ENCODE measurements at regions not wholly inside any gene's neighbourhood (a gene's known extent, or its start where the extent isn't known, plus 50 kb on each side); places are given as distances from the start of the nearest gene placed in this dataset.

DNA sequence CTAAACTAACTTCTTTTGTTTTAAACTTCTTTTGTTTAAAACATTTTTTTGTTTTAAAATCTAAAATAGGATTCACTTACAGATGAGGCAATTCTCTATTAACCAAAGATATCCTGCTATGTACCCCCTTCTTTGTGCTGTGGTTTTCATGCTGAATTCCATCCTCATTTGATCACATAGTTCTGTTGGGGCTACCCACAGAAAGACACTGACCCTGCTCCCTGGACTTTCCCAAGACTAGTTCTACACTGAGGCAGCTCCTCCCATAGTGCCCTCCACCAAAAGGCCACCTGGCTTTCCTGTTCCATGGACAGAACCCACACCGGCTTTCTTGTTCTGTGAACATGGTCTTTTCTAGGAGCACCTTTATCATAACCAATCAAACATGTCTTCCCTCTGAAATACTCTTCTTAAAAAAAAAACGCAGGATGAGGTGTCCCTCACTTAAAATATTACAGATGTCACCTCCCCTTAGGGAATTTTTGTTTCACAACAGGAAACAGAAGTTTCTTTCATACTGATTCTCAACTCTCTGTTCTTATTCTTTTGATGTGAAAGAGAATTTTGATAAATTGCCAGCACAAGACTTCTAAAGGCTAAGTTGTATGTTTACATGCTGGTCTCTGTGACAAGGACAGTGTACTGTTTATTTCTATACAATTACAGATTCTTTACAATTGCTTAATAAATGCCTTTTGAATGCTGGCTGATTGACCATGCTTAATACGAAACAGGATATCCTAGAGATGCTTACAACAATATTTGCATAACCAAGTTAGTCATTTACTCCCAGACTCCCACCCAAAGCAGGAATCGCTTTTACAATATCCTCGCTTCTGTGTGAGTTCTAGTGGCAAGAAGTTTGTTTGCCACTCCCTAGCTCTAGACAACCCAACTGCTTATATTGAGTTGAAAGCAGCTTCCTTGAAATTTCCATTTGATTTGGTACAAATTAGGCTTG, 300.4 kb downstream of the DTWD2 start:
- DNase-seq (ENCODE audit: low read depth in 2 of 2), result no peak

DNA sequence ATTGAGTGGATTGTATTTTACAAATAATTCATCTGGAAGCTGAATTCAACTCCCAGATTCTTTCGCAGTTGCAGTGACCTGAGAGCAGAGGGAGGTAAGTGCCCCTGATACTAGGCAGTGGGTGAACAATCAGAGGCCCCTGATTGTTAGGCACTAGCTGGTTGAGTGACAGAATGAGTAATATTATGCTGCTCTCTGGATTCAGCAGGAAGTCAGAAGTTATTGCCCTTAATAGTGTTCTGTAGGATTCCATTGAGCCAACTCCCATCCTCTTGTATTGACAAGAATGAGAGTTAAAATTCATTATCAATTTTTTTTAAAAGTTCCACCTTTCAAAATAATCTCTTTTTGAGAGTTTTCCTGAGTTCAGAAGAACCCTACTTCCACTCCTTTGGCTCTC, 301.2 kb downstream of the DTWD2 start:
- DNase-seq (ENCODE audit: low read depth in 2 of 2), result no peak

DNA sequence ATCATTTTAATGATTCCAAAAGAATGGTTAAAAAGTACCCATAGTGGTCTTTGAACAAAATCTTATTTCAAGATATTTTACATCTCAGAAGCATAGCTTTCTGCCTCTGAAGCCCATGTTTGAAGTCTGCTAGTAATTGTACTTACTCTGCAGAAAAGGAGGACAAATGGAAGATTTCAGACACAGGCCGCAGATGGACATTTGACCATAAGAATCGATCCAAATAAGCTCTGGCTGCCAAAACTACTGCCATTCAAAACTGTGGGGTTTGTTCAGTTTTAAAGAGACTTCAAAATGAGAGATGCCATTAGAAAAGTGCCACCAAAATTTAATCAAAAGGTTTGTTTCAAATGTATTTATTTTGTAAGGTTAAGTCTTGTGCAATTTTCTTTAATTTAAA, 306.7 kb downstream of the DTWD2 start:
- DNase-seq (ENCODE audit: low read depth in 2 of 2), result no peak

DNA sequence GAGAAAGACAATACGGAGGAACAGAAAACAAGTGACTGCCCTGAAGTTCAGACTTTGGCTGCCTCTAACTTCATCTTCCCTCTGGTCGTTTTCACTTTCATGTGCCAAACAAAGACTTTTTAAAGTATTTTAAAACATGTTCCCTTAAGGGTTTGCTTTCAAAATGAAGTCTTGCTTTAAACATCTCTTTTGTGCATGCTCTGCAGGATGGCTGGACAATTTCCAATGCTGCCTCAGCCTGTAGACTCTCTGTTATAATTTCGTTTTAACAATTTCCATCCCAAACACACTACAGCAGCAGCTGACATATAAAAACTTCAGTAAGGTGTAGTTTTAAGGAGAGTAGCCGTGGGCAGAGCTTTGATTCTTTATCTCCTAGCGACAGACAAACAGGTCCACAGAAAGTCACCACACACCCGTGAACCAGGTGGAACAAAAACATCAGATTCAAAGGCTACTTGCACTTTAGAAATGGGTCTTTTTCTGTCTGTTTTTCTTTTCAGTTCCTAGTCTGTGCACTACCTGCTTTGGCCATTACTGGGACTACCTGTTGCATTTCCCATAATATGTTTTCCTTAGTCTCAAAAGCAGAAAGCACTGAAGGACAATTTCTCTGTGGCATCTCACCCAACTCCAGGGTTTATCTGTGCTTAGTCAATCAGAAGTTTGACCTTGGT, 308.9 kb downstream of the DTWD2 start:
- DNase-seq (ENCODE audit: low read depth in 2 of 2), result no peak

DNA sequence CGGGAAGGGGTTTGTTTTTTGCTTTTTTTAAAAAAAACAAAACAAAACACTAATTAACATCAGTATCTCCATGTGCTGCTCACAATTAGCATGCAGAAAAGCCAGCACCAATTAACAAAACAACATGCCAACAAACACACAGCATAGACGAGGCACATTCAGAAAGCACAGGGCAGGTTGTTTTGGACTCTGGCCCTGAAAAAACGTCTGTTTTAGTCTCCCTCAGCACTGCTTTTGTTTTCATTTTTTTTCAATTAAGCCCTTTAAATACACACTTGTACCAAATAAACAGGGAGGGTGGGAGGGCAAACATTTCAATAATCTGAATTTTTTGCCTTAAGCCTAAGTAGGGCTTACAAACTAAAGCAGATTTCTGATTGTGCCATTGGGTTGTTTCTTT, 309.6 kb downstream of the DTWD2 start:
- DNase-seq (ENCODE audit: low read depth in 2 of 2), result no peak

DNA sequence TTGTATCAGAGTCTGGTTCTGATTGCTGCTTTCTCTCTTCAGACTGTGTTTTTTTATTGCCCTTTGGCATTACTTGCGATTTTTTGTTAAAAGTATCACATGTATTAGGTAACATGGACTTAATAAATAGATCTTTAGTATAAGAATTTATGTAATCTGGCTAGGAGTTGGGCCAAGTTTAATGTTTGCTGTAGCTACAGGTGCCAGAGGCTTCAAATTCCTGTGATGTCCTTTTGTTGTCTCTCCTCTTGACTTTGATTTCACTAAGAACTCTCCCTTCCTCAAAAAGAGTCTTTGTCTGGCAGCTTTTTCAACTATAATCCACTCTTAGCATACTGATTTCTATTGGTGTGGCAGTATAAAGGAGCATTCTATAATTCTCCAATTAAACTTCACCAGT, 313.1 kb downstream of the DTWD2 start:
- no peak for DNase-seq (ENCODE audit: low read depth in 2 of 2)

DNA sequence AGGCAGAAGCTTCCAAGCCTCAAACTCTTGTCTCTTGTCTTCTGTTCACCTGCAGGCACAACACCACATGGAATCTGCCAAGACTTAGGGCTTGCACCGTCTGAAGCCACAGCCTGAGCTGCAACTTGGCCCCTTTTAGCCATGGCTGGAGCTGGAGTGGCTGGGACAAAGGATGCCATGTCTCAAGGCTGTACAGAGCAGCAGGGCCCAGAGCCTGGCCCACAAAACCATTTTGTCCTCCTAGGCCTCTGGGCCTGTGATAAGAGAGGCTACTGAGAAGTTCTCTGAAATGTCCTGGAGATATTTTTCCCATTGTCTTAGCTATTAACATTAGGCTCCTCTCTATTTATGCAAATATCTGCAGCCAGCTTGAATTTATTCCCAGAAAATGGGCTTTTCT, 330.8 kb downstream of the DTWD2 start:
- no peak for DNase-seq (ENCODE audit: low read depth in 2 of 2)

DNA sequence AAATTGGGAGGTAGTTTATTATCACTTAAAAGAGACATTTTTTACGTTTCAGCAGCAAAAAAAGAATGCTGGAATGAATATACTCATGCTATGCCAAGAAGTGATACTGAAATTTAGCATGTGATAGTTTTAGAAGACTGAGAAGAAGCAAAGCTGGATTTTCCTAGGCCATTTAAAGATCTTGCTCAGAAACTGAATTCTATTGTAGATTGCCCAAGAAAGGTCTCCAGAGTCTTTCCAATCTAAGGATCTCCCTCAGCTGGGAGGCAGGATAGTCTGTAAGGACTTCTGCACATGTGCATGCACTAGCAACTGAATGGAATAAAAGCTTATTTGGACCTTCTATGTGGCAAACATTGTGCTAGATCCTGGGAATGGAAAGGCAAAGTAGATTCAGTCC, 334.5 kb downstream of the DTWD2 start:
- DNase-seq (ENCODE audit: low read depth in 2 of 2), result no peak

DNA sequence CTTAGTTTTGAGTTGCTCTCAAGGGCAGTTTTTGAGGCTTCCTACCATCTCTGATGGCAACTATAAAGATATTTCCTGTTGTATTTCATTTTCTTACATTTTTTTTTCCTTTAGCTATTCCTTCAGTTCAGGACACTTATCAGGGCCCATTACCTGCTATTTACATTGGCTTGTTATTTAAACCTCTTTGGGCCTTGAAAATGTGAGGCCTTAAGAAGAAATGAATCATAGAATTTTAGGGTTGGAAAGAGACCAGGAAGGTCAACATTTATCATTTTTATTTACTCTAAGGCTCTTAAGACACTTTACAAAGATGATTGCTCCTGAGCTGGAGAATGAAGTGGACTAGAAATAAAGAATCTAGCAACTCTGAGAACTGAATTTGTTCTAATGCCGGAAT, 335.2 kb downstream of the DTWD2 start:
- no peak for DNase-seq (ENCODE audit: low read depth in 2 of 2)

DNA sequence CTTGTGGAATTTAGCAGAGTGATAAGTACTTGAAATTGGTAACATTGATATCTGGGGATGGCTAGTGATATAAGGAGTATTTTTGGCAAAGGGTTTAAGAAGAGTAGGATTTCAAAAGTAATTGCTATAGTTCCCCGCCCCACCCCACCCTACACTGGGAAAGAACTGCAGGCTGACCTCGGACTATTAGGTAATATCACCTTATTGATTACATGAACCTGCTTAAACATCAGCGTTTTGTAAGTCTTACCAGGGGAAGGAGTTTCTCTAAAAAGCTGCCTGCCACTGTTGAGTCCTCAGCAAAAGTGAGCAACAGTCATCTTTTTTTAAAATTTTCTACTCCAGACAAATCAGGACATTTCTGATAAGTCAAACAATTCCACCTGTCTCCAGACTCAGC, 337.3 kb downstream of the DTWD2 start:
- no peak for DNase-seq (ENCODE audit: low read depth in 2 of 2)

DNA sequence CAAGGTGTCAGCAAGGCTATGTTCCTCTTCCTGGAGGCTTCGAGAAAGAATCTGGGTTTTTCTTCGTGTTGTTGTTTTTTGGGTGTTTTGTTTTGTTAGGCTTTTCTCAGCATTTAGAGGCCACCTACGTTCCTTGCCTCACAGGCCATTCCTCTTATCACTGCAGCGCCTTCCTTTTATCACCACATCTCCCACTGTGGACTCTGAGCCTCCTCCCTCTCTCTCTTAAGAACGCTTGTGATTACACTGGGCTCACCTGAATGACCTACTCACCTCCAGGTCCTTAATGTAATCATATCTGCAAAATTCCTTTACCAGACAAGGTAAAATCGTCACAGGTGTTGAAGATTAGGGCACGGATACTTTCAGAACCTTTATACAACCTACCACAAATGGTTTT, 340.8 kb downstream of the DTWD2 start:
- no peak for DNase-seq (ENCODE audit: low read depth in 2 of 2)

DNA sequence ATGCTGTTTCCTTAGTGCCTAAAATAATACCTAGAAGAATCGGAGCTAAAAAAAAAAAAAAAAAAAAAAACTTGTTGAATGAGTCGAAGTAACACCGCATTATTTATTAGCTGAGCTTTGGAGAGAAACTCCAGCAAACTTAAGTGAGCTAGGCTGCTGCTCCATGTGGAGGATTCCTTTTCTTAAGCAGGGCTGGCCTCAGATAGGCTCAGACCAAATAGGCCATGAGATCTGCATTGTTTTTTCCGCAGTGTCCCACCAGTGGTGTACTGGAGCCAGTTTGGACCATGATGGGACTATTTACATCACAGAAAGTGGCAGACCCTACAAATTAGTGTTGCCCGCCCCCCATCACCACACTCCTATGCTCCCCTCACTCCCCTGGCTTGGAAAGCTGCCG, 341.4 kb downstream of the DTWD2 start:
- DNase-seq (ENCODE audit: low read depth in 2 of 2), result no peak

DNA sequence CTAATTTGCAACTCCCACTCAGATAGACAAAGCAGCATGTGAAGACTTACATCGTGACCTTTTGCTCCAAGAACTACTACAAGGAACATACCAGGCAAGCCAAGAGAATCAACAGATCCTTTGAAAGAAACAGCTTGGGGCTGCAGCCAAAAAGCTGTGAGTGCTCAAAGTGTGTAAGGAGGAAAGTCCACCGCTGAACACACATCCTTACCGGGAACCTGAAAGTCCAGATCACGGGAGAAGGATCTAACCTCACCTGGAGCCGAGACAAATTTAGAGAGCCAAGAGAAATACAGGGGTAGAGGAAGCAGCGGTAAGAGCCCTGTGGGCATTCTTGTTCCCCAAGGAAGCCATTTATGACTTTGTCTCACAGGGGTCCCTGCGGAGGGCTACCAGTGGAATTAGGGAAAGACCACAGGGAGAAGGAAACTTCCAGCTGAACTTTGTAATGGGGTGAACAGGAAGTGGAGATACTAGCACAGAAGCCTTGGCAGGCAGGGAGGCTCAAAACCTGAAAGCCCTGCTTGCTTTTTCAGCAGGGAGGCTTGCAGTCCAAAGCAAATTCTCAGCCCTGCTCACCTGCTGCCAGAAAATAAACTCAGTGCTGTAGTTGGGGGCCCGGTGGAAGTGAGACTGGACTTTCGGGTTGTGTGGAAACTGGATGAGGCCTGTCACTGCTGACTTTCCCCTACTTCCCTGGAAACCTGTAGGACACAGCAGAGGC, 350.2 kb downstream of the DTWD2 start:
- no peak for DNase-seq (ENCODE audit: low read depth in 2 of 2)

DNA sequence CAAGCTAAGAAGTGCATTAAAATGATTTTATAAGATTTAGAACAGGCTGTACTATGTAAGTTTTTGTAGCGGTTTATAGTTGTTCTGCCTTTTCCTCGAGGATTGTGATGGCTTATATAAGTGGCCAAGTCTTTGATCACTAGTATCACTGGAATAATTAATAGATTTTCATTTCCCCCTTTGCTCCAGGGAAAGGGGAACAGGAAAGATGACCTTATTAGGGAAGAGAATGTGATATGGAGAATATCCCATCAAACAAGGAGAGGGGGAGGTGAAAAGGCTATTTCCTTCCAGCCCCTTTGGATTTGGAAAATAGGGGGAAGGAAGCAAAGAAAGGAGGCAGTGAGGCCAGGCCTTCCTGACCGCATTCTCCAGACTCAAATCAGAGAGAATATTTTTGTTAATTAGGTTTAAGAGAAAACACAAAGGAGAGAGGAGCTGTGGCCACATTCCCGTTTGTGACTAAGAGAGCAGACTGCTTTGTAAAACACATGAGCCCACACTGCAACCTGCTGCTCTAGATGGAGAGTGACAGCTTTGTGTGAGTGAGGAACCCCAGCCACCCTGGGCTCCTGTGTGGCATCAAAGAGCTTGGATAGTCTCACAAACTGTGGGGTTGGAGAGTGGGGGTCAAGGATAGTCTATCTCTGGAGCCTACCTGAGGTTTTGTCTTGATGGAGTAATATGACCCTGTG, 359.5 kb downstream of the DTWD2 start:
- no peak for DNase-seq (ENCODE audit: low read depth in 2 of 2)

DNA sequence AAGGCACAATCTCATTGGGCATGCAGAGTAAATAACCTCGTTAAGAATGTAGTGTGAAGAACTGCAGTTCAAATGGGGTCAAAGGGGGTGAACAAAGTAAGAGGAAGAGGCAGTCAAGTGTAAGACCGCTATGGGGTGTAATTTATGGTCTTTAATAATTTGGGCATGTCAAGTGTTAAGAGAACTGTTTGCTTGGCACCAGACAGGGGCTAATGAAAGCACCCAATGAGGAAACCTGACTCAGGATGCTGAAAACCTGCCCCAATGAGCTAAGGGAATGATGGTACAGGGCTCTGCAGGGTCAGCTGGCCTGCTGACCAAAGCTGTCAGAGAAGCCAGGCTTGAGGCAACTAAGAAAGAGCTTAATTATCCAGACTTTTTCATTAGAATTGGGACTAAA, 368.1 kb downstream of the DTWD2 start:
- no peak for DNase-seq (ENCODE audit: low read depth in 2 of 2)

DNA sequence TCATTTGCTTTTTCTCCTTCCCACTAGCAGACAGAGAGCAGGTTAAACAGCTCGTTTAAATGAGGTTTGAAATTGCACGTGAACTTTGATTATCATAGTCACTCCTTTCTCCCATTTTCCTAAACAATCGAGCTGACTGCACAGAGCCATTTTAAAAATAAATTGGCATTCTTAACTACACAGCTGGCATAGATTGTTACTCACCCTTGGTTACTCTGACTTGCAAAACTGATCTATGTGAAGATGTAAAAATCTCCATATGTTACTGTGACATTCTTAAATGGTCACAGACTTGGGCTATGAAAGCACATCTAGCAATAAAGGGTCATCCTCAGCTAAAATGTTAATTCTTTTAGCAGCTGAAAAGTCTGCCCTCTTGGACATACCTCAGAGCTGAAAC, 368.5 kb downstream of the DTWD2 start:
- no peak for DNase-seq (ENCODE audit: low read depth in 2 of 2)

DNA sequence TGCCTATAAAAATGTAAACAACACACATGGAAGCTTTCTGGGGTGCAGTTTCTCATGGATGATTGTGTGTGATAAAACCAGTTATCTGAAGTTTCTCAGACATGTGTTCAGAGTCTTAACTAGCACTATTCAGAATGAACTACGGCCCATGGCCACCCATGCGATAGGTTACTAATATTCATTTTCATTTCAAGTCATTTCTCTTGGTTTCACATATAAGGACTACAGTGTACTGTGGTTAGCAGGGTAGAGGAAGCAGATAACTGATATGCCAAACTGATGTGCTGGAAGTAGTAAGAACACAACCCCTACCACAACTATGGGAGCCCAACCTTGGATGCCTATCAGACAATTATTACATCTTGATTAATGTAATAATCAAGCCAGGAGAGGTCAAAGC, 372.1 kb downstream of the DTWD2 start:
- no peak for DNase-seq (ENCODE audit: low read depth in 2 of 2)

DNA sequence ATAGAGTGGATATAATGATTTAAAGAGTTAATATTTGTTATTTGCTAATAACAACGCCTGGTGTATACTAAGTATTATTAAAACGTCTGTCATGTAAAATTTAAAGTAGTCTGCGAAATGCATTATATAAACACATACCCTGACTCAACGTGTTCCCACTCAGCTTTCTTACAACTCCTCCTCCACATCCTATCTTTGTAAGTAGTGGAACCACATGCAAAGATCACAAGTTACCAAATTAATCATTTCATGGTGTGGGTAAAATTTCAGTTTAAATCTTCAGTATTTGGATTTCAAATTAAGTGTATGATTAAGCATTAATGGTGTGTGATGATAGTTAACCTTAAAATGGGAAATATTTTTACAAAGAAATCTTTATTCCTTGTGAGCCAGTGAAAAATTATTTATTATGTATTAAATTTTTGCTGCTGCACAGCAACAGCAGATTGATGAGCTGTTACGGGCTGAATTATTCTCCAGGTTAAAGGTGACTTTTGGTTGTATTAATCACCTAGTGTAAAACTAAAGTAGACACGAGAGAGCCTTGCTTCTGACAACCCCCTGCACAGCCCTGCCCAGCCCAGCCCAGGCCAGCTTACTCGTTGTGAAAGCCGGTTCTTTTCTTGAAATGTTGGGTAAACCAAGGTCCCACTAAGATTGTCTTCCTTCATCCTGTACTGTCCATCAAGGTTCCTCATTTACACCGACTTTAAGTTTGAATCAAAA, 373.5 kb downstream of the DTWD2 start:
- DNase-seq (ENCODE audit: low read depth in 2 of 2), result no peak

DNA sequence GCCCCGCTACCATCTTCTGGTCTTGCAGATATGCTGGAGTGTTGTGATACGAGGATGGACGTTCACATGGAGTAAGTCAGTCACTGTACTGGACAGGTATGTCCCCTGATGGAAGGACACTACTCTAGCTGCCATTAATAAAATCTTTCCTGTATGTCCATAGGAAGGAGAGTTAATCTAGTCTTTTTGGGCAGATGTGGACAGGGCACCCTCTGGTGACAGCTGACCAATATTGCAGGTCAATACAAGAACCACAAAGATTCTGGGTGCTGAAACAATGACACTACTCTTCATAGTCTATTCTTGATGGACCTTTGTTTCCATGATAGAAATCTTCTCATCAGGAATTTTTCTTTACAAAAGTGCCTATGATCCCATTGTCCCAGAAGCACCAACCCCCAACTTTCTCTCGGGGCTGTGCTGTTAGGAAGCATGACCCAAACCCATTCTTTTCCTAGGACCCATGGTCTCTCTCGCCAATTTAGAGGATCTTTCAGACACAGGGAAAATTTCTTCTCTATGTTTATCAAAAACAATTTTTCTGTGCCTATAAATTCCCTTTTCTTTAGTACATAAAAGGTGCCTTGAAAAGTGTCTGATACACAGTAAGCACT, 376.9 kb downstream of the DTWD2 start:
- DNase-seq (ENCODE audit: low read depth in 2 of 2), result no peak

DNA sequence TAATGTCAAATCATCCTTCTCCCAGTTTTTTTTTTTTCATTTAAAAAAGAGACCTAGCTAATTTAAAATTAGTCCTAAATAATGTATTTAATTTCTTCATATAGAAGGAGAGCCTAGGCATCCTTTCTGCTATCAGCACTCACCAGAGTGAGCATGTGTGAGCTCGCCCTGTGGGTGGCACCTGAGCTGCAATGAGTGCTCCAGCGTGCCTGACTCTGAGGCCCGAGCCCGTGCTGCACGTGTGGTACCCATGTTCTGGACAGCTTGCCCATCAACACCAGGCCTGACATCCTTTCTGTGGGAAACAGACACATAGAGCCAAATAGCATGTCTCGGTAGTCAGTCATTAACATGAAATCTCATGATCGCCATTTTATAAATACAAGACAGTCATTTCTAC, 381.4 kb downstream of the DTWD2 start:
- no peak for DNase-seq (ENCODE audit: low read depth in 2 of 2)

DNA sequence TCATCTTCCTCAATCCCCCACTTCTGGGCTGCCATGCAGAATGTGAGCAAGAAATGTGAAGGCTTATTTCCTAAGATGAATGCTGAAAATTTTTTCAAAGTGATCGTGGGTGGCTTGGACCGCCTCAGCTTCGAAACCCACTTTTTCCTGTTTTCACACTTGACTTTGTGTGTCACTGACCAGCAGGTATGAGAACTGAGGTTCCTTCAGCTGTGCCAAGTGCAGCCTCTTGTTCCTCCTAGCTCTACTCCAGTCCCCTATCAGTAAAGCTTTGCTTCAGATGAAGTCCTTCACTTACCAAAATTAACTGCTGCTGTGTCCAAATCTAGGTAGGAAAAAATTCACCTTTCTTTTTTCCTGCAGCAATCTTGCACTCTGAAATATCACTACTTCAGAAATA, 382.6 kb downstream of the DTWD2 start:
- no peak for DNase-seq (ENCODE audit: low read depth in 2 of 2)

All from stimulated activated CD8-positive, alpha-beta memory T cell treated with anti-CD3 and anti-CD28 coated beads, Interleukin-7, amount 100 ng/mL, for 4 hours (primary cell).